Neural crest cell (in vitro differentiated cells): ENCODE measurements at regions not wholly inside any gene's neighbourhood (a gene's known extent, or its start where the extent isn't known, plus 50 kb on each side); places are given as distances from the start of the nearest gene placed in this dataset.

Experiments
- DNase-seq: peaks from one replicate; pipeline ENCODE4 v3.0.0; 2021; ENCODE audit warnings: low read depth, mixed read lengths, low spot score
- H3K27ac Mint-ChIP-seq: one replicate; pipeline ENCODE4 v1.8.0; 2021; ENCODE audit warnings: mild to moderate bottlenecking, mixed read lengths; ENCODE audit not compliant: unreplicated experiment
- H3K27me3 Mint-ChIP-seq: 2 replicates; pipeline ENCODE4 v1.8.0; 2021; ENCODE audit warnings: low read depth, mild to moderate bottlenecking, mixed read lengths
- H3K36me3 Mint-ChIP-seq: 2 replicates; pipeline ENCODE4 v1.8.0; 2021; ENCODE audit warnings: low read depth, mild to moderate bottlenecking, mixed read lengths
- H3K4me1 Mint-ChIP-seq: 2 replicates; pipeline ENCODE4 v1.8.0; 2021; ENCODE audit warnings: mixed read lengths
- H3K4me3 Mint-ChIP-seq: one replicate; pipeline ENCODE4 v1.8.0; 2021; ENCODE audit warnings: mild to moderate bottlenecking, mixed read lengths
- H3K9me3 Mint-ChIP-seq: 2 replicates; pipeline ENCODE4 v1.8.0; 2021; ENCODE audit warnings: mixed read lengths
- TF ChIP-seq, protein P1 (sequence below): fragments of 200-600 bp; sonication (generic); conservative IDR thresholded peaks from 2 replicates; pipeline ENCODE4 v1.5.0; 2021; ENCODE audit warnings: antibody characterized with exemption, mild to moderate bottlenecking

DNA sequence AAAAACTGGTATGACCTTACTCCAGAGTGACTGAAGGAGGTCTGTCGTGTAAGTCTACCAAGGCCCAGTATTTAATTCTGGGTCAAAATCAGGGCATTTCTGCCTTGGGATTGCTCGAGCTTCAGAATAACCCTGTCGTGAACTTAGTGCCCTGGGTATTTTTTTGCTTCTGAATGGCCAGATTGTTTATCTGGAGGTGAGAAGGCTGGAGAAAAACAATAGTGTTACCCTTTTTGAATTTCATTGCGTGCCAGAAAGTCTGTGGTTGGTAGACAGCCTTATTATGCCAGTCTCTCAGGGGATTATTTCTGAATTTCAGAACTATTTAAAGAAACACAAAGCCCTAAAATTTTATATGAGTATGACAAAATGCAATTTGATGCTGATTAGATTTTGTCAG is 323.4 kb downstream of the CSNK1G3 start:
- DNase-seq, result no peak
- H3K9me3 Mint-ChIP-seq, result peaks cover 25% of the 10 kb centered on the region
- no peak overlapping the region for H3K4me3 Mint-ChIP-seq
- TF ChIP-seq, protein P1, sequence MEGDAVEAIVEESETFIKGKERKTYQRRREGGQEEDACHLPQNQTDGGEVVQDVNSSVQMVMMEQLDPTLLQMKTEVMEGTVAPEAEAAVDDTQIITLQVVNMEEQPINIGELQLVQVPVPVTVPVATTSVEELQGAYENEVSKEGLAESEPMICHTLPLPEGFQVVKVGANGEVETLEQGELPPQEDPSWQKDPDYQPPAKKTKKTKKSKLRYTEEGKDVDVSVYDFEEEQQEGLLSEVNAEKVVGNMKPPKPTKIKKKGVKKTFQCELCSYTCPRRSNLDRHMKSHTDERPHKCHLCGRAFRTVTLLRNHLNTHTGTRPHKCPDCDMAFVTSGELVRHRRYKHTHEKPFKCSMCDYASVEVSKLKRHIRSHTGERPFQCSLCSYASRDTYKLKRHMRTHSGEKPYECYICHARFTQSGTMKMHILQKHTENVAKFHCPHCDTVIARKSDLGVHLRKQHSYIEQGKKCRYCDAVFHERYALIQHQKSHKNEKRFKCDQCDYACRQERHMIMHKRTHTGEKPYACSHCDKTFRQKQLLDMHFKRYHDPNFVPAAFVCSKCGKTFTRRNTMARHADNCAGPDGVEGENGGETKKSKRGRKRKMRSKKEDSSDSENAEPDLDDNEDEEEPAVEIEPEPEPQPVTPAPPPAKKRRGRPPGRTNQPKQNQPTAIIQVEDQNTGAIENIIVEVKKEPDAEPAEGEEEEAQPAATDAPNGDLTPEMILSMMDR, result no peak
- peaks cover 23% of the 10 kb centered on the region for H3K4me1 Mint-ChIP-seq
- peaks cover 24% of the 10 kb centered on the region for H3K36me3 Mint-ChIP-seq
- no peaks in the 10 kb centered on the region for H3K27me3 Mint-ChIP-seq
- peak overlapping the region; percentile 17 for H3K27ac Mint-ChIP-seq

DNA sequence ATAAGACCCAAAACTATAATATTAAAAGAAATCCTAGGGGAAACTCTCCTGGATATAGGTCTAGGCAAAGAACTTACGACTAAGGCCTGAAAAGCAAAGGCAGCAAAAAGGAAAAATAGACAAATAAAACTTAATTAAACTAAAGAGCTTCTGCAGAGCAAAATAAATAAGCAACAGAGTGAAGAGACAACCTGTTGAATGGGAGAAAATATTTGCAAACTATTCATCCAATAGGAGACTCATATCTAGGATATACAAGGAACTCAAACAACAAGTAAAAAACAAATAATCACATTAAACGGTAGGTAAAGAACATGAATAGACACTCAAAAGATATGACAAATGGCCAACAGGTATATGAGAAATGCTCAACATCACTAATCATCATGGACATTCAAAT is 318.6 kb downstream of the CSNK1G3 start:
- Mint-ChIP-seq H3K27ac (no peak overlapping the region), H3K27me3 (no peaks in the 10 kb centered on the region), H3K4me1 (peaks cover 14% of the 10 kb centered on the region), H3K36me3 (peaks cover 18% of the 10 kb centered on the region), H3K9me3 (peaks cover 14% of the 10 kb centered on the region), H3K4me3 (no peak overlapping the region)
- DNase-seq, result no peak
- TF ChIP-seq, protein P1, result no peak

DNA sequence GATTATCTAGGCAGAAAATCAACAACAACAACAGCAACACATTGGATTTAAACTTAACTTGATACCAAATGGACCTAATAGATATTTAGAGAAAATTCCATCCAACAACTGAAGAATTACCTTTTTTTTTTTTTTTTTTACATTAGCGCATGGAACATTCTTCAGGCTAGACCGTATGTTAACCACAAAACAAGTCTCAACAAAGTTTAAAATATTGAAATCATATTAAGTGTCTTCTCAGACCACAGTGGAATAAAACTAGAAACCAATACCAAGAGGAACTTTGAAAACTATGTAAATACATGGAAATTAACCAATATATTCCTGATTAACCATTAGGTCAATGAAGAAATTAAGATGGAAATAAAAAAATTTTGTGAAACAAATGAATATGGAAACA is 315.8 kb downstream of the CSNK1G3 start:
- Mint-ChIP-seq H3K27me3 (no peaks in the 10 kb centered on the region), H3K4me1 (no peaks in the 10 kb centered on the region), H3K4me3 (no peak overlapping the region), H3K27ac (no peak overlapping the region), H3K9me3 (peaks cover 20% of the 10 kb centered on the region), H3K36me3 (peaks cover 22% of the 10 kb centered on the region)
- TF ChIP-seq, protein P1, result no peak
- no peak for DNase-seq

DNA sequence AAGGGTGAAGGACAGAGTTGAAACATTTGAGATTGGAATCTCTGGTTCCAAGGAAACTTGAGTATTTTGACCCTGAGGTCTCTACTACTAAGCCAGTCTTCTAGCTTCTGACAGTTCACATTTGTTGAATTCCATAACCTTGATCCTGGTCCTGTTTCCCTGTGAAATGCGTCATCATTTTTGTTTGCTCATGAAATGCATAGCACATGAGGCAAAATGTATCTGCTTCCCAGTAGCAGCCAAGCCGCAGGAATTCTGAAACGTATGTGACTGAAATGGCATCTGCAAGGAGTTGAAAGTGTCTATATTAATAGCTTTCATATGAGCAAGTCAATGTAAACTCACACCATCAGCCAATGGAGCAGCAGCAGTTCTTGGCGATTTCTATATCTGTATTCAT is 307.9 kb downstream of the CSNK1G3 start:
- Mint-ChIP-seq H3K4me3 (no peak overlapping the region), H3K36me3 (peaks cover 5% of the 10 kb centered on the region), H3K4me1 (peaks cover 20% of the 10 kb centered on the region), H3K27ac (peak overlapping the region; percentile 83), H3K9me3 (peaks cover 9% of the 10 kb centered on the region), H3K27me3 (no peaks in the 10 kb centered on the region)
- no peak for DNase-seq
- TF ChIP-seq, protein P1, result no peak

DNA sequence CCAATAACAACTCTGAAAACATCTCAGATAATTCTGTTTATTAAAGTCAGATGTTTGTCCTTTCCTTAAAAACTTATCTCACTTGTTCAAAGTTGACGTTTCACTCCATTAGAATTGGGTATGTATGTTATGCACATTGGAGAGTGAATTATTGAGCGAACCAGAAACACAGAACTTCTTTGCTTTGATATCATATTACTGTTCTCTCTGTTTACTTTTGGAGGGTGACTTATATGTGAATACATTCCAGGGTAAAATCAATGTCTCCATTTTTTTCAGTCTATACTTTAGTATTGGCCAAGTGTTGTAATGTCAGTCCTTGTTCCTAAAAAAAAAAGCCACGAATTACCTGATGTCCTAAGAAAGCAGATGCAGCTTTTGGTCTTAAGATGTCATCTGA is 307.4 kb downstream of the CSNK1G3 start:
- TF ChIP-seq, protein P1, result no peak
- no peak for DNase-seq
- H3K27me3 Mint-ChIP-seq, result no peaks in the 10 kb centered on the region
- H3K4me1 Mint-ChIP-seq, result peaks cover 24% of the 10 kb centered on the region
- H3K9me3 Mint-ChIP-seq, result peaks cover 6% of the 10 kb centered on the region
- H3K27ac Mint-ChIP-seq, result no peak overlapping the region
- H3K4me3 Mint-ChIP-seq, result no peak overlapping the region
- H3K36me3 Mint-ChIP-seq, result peaks cover 3% of the 10 kb centered on the region

DNA sequence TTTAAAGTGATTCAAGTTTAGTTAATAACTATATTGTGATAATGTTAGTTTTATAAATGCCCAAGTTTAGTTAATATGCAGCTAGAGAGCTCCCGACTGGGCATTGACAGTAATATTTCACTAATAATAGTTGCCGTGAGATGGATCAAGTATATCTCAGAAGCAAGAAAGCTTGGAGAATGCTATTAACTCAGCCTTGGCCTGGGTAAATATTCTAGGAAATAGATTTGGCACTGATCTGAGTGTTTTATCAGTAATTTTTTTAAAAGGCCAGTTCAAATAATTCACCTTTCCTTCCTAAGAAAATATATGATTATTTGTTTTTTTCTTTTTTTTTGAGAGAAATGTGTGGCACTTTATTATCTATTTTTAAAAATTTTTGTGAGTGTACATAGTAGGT is 305.3 kb downstream of the CSNK1G3 start:
- Mint-ChIP-seq H3K27me3 (no peaks in the 10 kb centered on the region), H3K4me3 (no peak overlapping the region), H3K9me3 (peaks cover 6% of the 10 kb centered on the region), H3K27ac (no peak overlapping the region), H3K4me1 (peaks cover 41% of the 10 kb centered on the region), H3K36me3 (peaks cover 3% of the 10 kb centered on the region)
- TF ChIP-seq, protein P1, result no peak
- DNase-seq, result no peak
